Neural crest cell (in vitro differentiated cells): ENCODE measurements at regions not wholly inside any gene's neighbourhood (a gene's known extent, or its start where the extent isn't known, plus 50 kb on each side); places are given as distances from the start of the nearest gene placed in this dataset.

ENCODE experiments used
- DNase-seq: peaks from one replicate; pipeline ENCODE4 v3.0.0; 2021; ENCODE audit warnings: low read depth, mixed read lengths, low spot score
- H3K27ac Mint-ChIP-seq: one replicate; pipeline ENCODE4 v1.8.0; 2021; ENCODE audit warnings: mild to moderate bottlenecking, mixed read lengths; ENCODE audit not compliant: unreplicated experiment
- H3K27me3 Mint-ChIP-seq: 2 replicates; pipeline ENCODE4 v1.8.0; 2021; ENCODE audit warnings: low read depth, mild to moderate bottlenecking, mixed read lengths
- H3K36me3 Mint-ChIP-seq: 2 replicates; pipeline ENCODE4 v1.8.0; 2021; ENCODE audit warnings: low read depth, mild to moderate bottlenecking, mixed read lengths
- H3K4me1 Mint-ChIP-seq: 2 replicates; pipeline ENCODE4 v1.8.0; 2021; ENCODE audit warnings: mixed read lengths
- H3K4me3 Mint-ChIP-seq: one replicate; pipeline ENCODE4 v1.8.0; 2021; ENCODE audit warnings: mild to moderate bottlenecking, mixed read lengths
- H3K9me3 Mint-ChIP-seq: 2 replicates; pipeline ENCODE4 v1.8.0; 2021; ENCODE audit warnings: mixed read lengths
- TF ChIP-seq, protein P1 (sequence below): fragments of 200-600 bp; sonication (generic); conservative IDR thresholded peaks from 2 replicates; pipeline ENCODE4 v1.5.0; 2021; ENCODE audit warnings: antibody characterized with exemption, mild to moderate bottlenecking

DNA sequence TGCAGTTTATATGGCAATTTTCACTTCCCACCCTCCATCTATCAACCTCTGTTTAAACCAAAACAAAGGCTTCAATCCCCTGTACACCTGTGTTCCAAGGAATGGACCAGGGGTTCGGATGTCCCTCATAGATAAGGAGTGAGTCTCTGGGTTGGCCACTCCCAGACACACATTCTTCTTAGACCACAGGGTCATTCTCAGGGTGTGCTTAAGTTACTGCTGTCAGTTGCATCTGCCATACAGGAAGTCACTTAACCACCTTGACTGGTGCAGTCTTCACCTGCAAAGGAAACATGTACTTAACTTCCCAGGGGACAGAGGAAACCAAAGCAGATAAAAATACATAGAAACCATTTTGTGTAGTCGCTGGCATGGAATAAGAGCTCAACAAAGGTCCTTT lies 151.0 kb upstream of the NDUFV2 start:
- Mint-ChIP-seq H3K36me3 (no peaks in the 10 kb centered on the region), H3K4me3 (no peak overlapping the region), H3K27me3 (peaks cover 4% of the 10 kb centered on the region), H3K4me1 (peaks cover 20% of the 10 kb centered on the region), H3K9me3 (peaks cover 1% of the 10 kb centered on the region), H3K27ac (no peak overlapping the region)
- DNase-seq: no peak
- TF ChIP-seq, protein P1, sequence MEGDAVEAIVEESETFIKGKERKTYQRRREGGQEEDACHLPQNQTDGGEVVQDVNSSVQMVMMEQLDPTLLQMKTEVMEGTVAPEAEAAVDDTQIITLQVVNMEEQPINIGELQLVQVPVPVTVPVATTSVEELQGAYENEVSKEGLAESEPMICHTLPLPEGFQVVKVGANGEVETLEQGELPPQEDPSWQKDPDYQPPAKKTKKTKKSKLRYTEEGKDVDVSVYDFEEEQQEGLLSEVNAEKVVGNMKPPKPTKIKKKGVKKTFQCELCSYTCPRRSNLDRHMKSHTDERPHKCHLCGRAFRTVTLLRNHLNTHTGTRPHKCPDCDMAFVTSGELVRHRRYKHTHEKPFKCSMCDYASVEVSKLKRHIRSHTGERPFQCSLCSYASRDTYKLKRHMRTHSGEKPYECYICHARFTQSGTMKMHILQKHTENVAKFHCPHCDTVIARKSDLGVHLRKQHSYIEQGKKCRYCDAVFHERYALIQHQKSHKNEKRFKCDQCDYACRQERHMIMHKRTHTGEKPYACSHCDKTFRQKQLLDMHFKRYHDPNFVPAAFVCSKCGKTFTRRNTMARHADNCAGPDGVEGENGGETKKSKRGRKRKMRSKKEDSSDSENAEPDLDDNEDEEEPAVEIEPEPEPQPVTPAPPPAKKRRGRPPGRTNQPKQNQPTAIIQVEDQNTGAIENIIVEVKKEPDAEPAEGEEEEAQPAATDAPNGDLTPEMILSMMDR: no peak

DNA sequence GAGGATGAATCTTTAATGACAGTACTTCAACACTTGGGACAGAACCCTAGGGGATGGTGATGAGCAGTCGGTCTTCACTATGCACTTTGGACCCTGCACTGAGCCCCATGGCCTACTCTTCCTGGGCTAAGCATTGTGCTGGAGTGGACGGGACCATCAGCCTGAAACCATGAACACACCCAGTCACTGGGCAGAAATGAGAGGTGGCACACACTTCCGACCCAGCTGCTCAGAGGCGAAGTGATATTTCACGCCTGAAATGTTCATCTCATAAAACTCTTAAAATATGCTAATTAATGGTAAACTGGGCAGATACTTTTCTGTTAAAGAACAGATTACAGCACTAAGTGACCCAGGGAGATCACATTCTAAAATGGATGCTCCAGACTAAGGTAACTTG lies 150.3 kb upstream of the NDUFV2 start:
- Mint-ChIP-seq H3K4me1 (peaks cover 24% of the 10 kb centered on the region), H3K36me3 (no peaks in the 10 kb centered on the region), H3K27me3 (peaks cover 4% of the 10 kb centered on the region), H3K27ac (no peak overlapping the region), H3K9me3 (no peaks in the 10 kb centered on the region), H3K4me3 (no peak overlapping the region)
- DNase-seq: no peak
- TF ChIP-seq, protein P1: no peak

DNA sequence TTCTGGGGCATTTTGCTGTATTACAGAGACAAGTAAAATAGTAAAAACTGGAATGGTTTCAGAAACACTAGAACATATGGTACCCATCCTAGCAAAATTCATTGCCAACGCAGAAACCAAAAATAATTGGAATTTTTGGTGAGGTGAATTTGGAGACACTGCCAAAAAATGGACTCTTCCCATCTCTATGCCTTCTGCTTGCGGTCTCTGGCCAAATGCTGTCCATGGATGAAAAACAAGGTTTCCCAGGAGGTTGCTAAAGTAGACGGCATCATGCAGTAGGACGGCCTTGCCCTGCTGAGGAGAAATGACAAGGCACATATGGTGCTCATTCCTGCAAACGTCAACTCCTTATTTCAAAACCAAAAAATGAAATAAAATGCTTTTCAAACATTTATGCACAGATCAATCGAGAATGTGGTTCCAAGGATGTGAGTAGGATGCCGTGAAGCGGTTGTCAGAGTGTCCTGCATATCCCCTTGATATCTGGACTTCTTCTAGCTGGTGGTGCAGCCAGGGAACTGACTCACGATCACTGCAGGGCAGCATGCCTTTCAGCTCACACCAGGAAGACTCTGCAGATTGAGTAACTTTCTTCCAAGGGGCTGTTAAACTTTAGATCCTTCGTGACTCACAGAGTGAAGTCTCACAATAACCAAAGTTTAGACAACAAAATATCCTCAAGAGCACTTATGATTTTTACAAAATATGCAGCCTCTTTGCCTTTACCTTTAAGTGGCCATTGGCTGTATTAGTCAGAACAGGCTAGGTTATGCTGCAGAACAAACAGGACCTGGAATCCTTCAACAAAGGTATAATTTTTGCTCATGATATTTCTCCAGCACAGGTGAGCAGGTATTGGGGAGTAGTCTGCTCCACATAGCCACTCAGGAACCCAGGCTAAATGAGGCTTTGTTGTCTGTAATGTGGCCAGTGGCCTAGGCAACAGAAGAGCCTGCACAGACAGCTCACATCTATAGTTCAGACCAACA lies 149.4 kb upstream of the NDUFV2 start:
- Mint-ChIP-seq H3K9me3 (no peaks in the 10 kb centered on the region), H3K4me1 (peaks cover 21% of the 10 kb centered on the region), H3K27ac (no peak overlapping the region), H3K36me3 (no peaks in the 10 kb centered on the region), H3K4me3 (no peak overlapping the region), H3K27me3 (peaks cover 4% of the 10 kb centered on the region)
- no peak for DNase-seq
- TF ChIP-seq, protein P1: no peak

DNA sequence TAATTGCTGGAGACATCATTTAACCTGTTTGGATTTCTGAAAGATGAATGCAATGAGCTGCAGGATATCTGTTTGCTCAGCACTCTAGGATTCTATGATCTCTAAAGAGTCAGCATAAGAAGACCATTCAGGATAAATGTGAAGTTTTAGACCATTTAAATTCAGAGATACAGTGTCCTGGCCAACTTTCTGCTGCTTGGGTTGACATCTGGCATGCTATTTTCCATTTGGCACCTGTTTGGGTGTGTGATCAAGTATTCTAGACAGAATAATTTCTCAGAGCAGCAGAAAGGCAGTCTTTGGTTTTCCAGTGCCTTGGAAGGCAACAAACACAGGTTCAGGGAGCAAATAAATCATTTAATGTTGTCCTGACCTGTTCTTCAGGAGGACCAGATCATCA lies 144.8 kb upstream of the NDUFV2 start:
- Mint-ChIP-seq H3K36me3 (no peaks in the 10 kb centered on the region), H3K27ac (no peak overlapping the region), H3K4me1 (peaks cover 10% of the 10 kb centered on the region), H3K4me3 (no peak overlapping the region), H3K27me3 (no peaks in the 10 kb centered on the region), H3K9me3 (peaks cover 3% of the 10 kb centered on the region)
- TF ChIP-seq, protein P1: no peak
- DNase-seq: no peak

DNA sequence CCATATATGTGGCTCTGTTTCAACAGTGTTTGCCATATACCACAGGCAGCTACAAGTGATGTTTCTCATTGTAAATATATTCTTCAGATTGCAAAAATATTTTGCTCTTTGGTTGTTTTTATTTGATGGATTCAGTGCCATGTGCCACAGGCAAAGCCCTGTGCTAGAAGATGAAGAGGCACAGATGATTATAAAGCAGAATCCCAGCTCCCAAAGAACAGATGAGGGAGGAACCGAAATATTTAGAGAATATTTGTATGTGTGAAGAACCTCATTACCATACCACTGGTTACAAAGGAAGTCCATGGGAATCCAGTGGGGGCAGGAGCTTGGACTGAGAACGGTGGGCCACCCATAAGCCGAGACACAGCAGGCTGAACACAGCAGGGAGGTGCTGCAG lies 143.8 kb upstream of the NDUFV2 start:
- DNase-seq: no peak
- peaks cover 12% of the 10 kb centered on the region for H3K4me1 Mint-ChIP-seq
- H3K4me3 Mint-ChIP-seq: no peak overlapping the region
- peaks cover 3% of the 10 kb centered on the region for H3K9me3 Mint-ChIP-seq
- no peaks in the 10 kb centered on the region for H3K36me3 Mint-ChIP-seq
- TF ChIP-seq, protein P1: no peak
- H3K27ac Mint-ChIP-seq: no peak overlapping the region
- no peaks in the 10 kb centered on the region for H3K27me3 Mint-ChIP-seq
